Tibial artery (tissue), 4 donors: ENCODE measurements at regions not wholly inside any gene's neighbourhood (a gene's known extent, or its start where the extent isn't known, plus 50 kb on each side); places are given as distances from the start of the nearest gene placed in this dataset.

ENCODE experiments used
- DNase-seq, 2 donors: peaks; one replicate each; pipeline ENCODE4 v3.0.0-alpha.2; 2019
- H3K27ac ChIP-seq, 2 donors: fragments of 200-600 bp; sonication (generic) in 1 of 2; 1 replicate in 1 of 2; 2 replicates in 1 of 2; pipeline ENCODE4 v1.5.1; 2018 to 2019; ENCODE audit warnings: mild to moderate bottlenecking in 1 of 2
- H3K27me3 ChIP-seq, 2 donors: fragments of 200-600 bp; sonication (generic) in 1 of 2; one replicate each; pipeline versions ENCODE4 v1.5.1 to v1.6.0; 2016 to 2019
- H3K36me3 ChIP-seq, 3 donors: fragments of 200-600 bp; sonication (generic) in 2 of 3; one replicate each; pipeline ENCODE4 v1.5.1; 2016 to 2019; ENCODE audit warnings: mild to moderate bottlenecking in 2 of 3
- H3K4me1 ChIP-seq, 4 donors: fragments of 200-600 bp; sonication (generic) in 2 of 4; 1 replicate in 3 of 4; 2 replicates in 1 of 4; pipeline ENCODE4 v1.5.1; 2016 to 2019
- H3K4me3 ChIP-seq, 2 donors: fragments of 200-600 bp; sonication (generic) in 1 of 2; 1 replicate in 1 of 2; 2 replicates in 1 of 2; pipeline ENCODE4 v1.5.1; 2018 to 2019; ENCODE audit warnings: mild to moderate bottlenecking in 2 of 2
- H3K9me3 ChIP-seq, 3 donors: fragments of 200-600 bp; sonication (generic) in 1 of 3; one replicate each; pipeline ENCODE4 v1.5.1; 2016 to 2019
- CTCF ChIP-seq, 2 experiments: fragments of 200-600 bp in 1 of 2; fragments of 450-650 bp in 1 of 2; IDR thresholded peaks; one replicate each; pipeline ENCODE4 v1.5.1; 2017 to 2019; ENCODE audit warnings: antibody characterized with exemption in 2 of 2, mild to moderate bottlenecking in 1 of 2, moderate library complexity in 1 of 2
- intact Hi-C: fragments of 100-400 bp; cut with DNase I; formaldehyde crosslinking; loops from one replicate; pipeline ENCODE4 v1.15.0; 2023; ENCODE audit warnings: low total_unique reads

- Histone ChIP-seq H3K4me3 (no peak overlapping the region), H3K27ac (no peak overlapping the region), H3K36me3 (no peaks in the 10 kb centered on the region), H3K27me3 (no peaks in the 10 kb centered on the region), H3K9me3 (no peaks in the 10 kb centered on the region), H3K4me1 (no peaks in the 10 kb centered on the region)
- no peak for DNase-seq
- TF ChIP-seq CTCF (IDR thresholded peaks at IDR 0.05): no peak
- intact Hi-C loops: no loop called here
Observed at GRCh38 chr2:164429354-164429753, 191.9 kb downstream of the GRB14 start.

GRCh38 chr2:164427111-164427510, 194.2 kb downstream of the GRB14 start:
- no peak for TF ChIP-seq CTCF (IDR thresholded peaks at IDR 0.05)
- H3K9me3 ChIP-seq: no peaks in the 10 kb centered on the region
- no peaks in the 10 kb centered on the region for H3K36me3 ChIP-seq
- H3K4me1 ChIP-seq: no peaks in the 10 kb centered on the region
- no peak overlapping the region for H3K4me3 ChIP-seq
- H3K27ac ChIP-seq: no peak overlapping the region
- intact Hi-C loops: no loop called here
- H3K27me3 ChIP-seq: no peaks in the 10 kb centered on the region
- no peak for DNase-seq

- Histone ChIP-seq H3K4me3 (no peak overlapping the region), H3K27me3 (no peaks in the 10 kb centered on the region), H3K27ac (no peak overlapping the region), H3K36me3 (no peaks in the 10 kb centered on the region), H3K4me1 (no peaks in the 10 kb centered on the region), H3K9me3 (no peaks in the 10 kb centered on the region)
- DNase-seq: no peak
- no peak for TF ChIP-seq CTCF (IDR thresholded peaks at IDR 0.05)
- intact Hi-C loops: no loop called here
Observed at GRCh38 chr2:164420787-164421186, 200.5 kb downstream of the GRB14 start.

- H3K4me3 ChIP-seq: no peak overlapping the region
- DNase-seq: no peak
- no peak overlapping the region for H3K27ac ChIP-seq
- H3K4me1 ChIP-seq: no peaks in the 10 kb centered on the region
- intact Hi-C loops: no loop called here
- H3K36me3 ChIP-seq: no peaks in the 10 kb centered on the region
- H3K9me3 ChIP-seq: no peaks in the 10 kb centered on the region
- no peaks in the 10 kb centered on the region for H3K27me3 ChIP-seq
- no peak for TF ChIP-seq CTCF (IDR thresholded peaks at IDR 0.05)
Observed at GRCh38 chr2:164412831-164413230, 208.5 kb downstream of the GRB14 start.

GRCh38 chr2:164389411-164389810, 231.9 kb downstream of the GRB14 start:
- H3K4me1 ChIP-seq: peaks cover 0 to 19% (median 6%) of the 10 kb centered on the region in 4 donors
- no peak for DNase-seq
- H3K36me3 ChIP-seq: no peaks in the 10 kb centered on the region
- no peak for TF ChIP-seq CTCF (IDR thresholded peaks at IDR 0.05)
- H3K27ac ChIP-seq: no peak overlapping the region
- intact Hi-C loops: no loop called here
- H3K4me3 ChIP-seq: no peak overlapping the region
- H3K9me3 ChIP-seq: no peaks in the 10 kb centered on the region
- no peaks in the 10 kb centered on the region for H3K27me3 ChIP-seq

- peaks cover 0 to 19% (median 6%) of the 10 kb centered on the region in 4 donors for H3K4me1 ChIP-seq
- no peaks in the 10 kb centered on the region for H3K9me3 ChIP-seq
- DNase-seq: no peak
- no peak for TF ChIP-seq CTCF (IDR thresholded peaks at IDR 0.05)
- no peaks in the 10 kb centered on the region for H3K36me3 ChIP-seq
- intact Hi-C loops: no loop called here
- no peak overlapping the region for H3K27ac ChIP-seq
- no peaks in the 10 kb centered on the region for H3K27me3 ChIP-seq
- H3K4me3 ChIP-seq: no peak overlapping the region
Observed at GRCh38 chr2:164388511-164388910, 232.8 kb downstream of the GRB14 start.
